Hematopoietic multipotent progenitor cell treated with erythropoietin and hydrocortisone succinate and interleukin-3 and kit ligand, for 15 days (in vitro differentiated cells): ENCODE measurements at regions not wholly inside any gene's neighbourhood (a gene's known extent, or its start where the extent isn't known, plus 50 kb on each side); places are given as distances from the start of the nearest gene placed in this dataset.

Source experiments
- DNase-seq: peaks from one replicate; pipeline ENCODE4 v3.0.0-alpha.2; 2015; ENCODE audit warnings: low spot score

- DNase-seq = no peak
Observed at GRCh38 chr6:56863366-56863765, 91.5 kb upstream of the BEND6 start.

- DNase-seq = no peak
Observed at GRCh38 chr6:56862415-56863175, 92.3 kb upstream of the BEND6 start.

- no peak for DNase-seq
Observed at GRCh38 chr6:56860475-56860874, 94.4 kb upstream of the BEND6 start.

- DNase-seq = no peak
Observed at GRCh38 chr6:56856036-56856580, 98.8 kb upstream of the BEND6 start.

GRCh38 chr6:56854086-56854485, 100.8 kb upstream of the BEND6 start:
- DNase-seq = no peak

- no peak for DNase-seq
Observed at GRCh38 chr6:56853541-56853940, 101.4 kb upstream of the BEND6 start.

- no peak for DNase-seq
Observed at GRCh38 chr6:56852260-56853010, 102.5 kb upstream of the BEND6 start.

GRCh38 chr6:56851541-56852259, 103.2 kb upstream of the BEND6 start:
- DNase-seq = no peak

- no peak for DNase-seq
Observed at GRCh38 chr6:56851074-56851473, 103.8 kb upstream of the BEND6 start.

GRCh38 chr6:56850626-56851025, 104.3 kb upstream of the BEND6 start:
- no peak for DNase-seq

GRCh38 chr6:56849896-56850295, 105.0 kb upstream of the BEND6 start:
- no peak for DNase-seq

- no peak for DNase-seq
Observed at GRCh38 chr6:56848105-56848504, 106.8 kb upstream of the BEND6 start.

- DNase-seq = no peak
Observed at GRCh38 chr6:56845032-56845431, 109.9 kb upstream of the BEND6 start.

- peak; percentile 29 for DNase-seq
Observed at GRCh38 chr6:56843476-56844349, 111.2 kb upstream of the BEND6 start.

- DNase-seq = no peak
Observed at GRCh38 chr6:56842686-56843475, 112.0 kb upstream of the BEND6 start.

- DNase-seq = no peak
Observed at GRCh38 chr6:56841751-56842150, 113.2 kb upstream of the BEND6 start.

GRCh38 chr6:56841381-56841749, 113.5 kb upstream of the BEND6 start:
- DNase-seq = no peak

- DNase-seq = no peak
Observed at GRCh38 chr6:56840467-56841380, 114.2 kb upstream of the BEND6 start.

- no peak for DNase-seq
Observed at GRCh38 chr6:56839533-56840183, 115.2 kb upstream of the BEND6 start.
